ENCODE measurements at regions not wholly inside any gene's neighbourhood (a gene's known extent, or its start where the extent isn't known, plus 50 kb on each side); places are given as distances from the start of the nearest gene placed in this dataset.
"Not testable (repeated sequence)": the region's sequence is repeated elsewhere in the genome, so short reads cannot be mapped to it uniquely, and the experiment has no call there.

- Histone ChIP-seq H3K4me1 (no peaks in the 10 kb centered on the region), H3K36me3 (no peaks in the 10 kb centered on the region), H3K27me3 (no peaks in the 10 kb centered on the region), H3K27ac (peak overlapping the region; percentile 41 to 46), H3K9me3 (no peaks in the 10 kb centered on the region), H3K4me3 (no peak overlapping the region)
- ATAC-seq, result peak; percentile 84
- intact Hi-C loops (cut with DNase I), result no loop called here
- DNase-seq, result peak in 2 of 4 donors; percentile 39 to 53
- TF ChIP-seq CTCF (IDR thresholded peaks at IDR 0.05), result no peak
Observed at GRCh38 chr3:177498037-177498857, 301.0 kb upstream of the TBL1XR1 start.

- DNase-seq; intact Hi-C loops (cut with DNase I): not testable (repeated sequence)
Observed at GRCh38 chr3:177499039-177499438, 301.8 kb upstream of the TBL1XR1 start.

GRCh38 chr3:177499779-177500423, 302.6 kb upstream of the TBL1XR1 start:
- Histone ChIP-seq H3K4me1 (no peaks in the 10 kb centered on the region), H3K36me3 (no peaks in the 10 kb centered on the region), H3K9me3 (no peaks in the 10 kb centered on the region), H3K4me3 (no peak overlapping the region), H3K27me3 (no peaks in the 10 kb centered on the region), H3K27ac (no peak overlapping the region)
- DNase-seq, result no peak
- no peak for ATAC-seq
- intact Hi-C loops (cut with DNase I), result no loop called here
- TF ChIP-seq CTCF (IDR thresholded peaks at IDR 0.05), result no peak

More at GRCh38 chr3:177499039-177499438, 301.8 kb upstream of the TBL1XR1 start:
- H3K4me1 ChIP-seq, H3K36me3 ChIP-seq, H3K27ac ChIP-seq, H3K9me3 ChIP-seq, H3K27me3 ChIP-seq, ATAC-seq, H3K4me3 ChIP-seq: not testable (repeated sequence)

GRCh38 chr3:177510693-177511216, 313.5 kb upstream of the TBL1XR1 start:
- no peak overlapping the region for H3K27ac ChIP-seq
- H3K4me1 ChIP-seq, result peaks cover 0 to 6% of the 10 kb centered on the region in 2 donors
- intact Hi-C loops (cut with DNase I), result no loop called here
- H3K36me3 ChIP-seq, result no peaks in the 10 kb centered on the region
- no peak for DNase-seq
- H3K4me3 ChIP-seq, result no peak overlapping the region
- no peak for TF ChIP-seq CTCF (IDR thresholded peaks at IDR 0.05)
- no peaks in the 10 kb centered on the region for H3K27me3 ChIP-seq
- ATAC-seq, result no peak
- no peaks in the 10 kb centered on the region for H3K9me3 ChIP-seq

GRCh38 chr3:177512945-177513814, 315.9 kb upstream of the TBL1XR1 start:
- intact Hi-C loops (cut with DNase I), result no loop called here
- DNase-seq, result peak in 1 of 4 donors; percentile 77
- no peak overlapping the region for H3K4me3 ChIP-seq

More at GRCh38 chr3:177512945-177513814, 315.9 kb upstream of the TBL1XR1 start:
- H3K27me3 ChIP-seq, result no peaks in the 10 kb centered on the region
- no peaks in the 10 kb centered on the region for H3K36me3 ChIP-seq
- no peak for TF ChIP-seq CTCF (IDR thresholded peaks at IDR 0.05)
- H3K4me1 ChIP-seq, result peaks cover 0 to 17% of the 10 kb centered on the region in 2 donors
- no peak for ATAC-seq
- H3K9me3 ChIP-seq, result no peaks in the 10 kb centered on the region
- H3K27ac ChIP-seq, result peak overlapping the region in 1 of 2 donors; percentile 30
